ENCODE measurements at regions not wholly inside any gene's neighbourhood (a gene's known extent, or its start where the extent isn't known, plus 50 kb on each side); places are given as distances from the start of the nearest gene placed in this dataset.
A peak's percentile ranks its signal among the peaks of the same experiment; 100 is the strongest.

DNA sequence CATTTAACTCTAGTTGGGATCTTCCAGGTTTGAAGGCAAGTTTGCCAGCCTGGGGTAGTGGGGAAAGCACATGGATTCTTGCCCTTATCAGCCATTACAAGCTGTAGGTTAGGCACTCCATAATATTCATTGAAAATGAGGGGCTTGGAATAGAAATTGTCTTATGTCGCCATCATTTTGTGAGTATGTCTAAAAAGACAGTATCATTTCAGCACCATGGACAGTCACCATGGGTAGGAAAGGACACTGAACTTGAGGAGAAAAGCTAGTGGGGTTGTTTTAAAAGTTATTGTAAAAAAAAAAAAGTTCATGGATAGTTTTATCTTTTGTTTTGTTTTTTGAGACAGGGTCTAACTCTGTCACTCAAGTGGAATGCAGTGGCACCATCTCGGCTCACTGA is 356.1 kb downstream of the HNRNPD start:
- Histone ChIP-seq H3K27ac (ENCODE audit: low read depth in 1 of 2, low read length in 1 of 2) (no peak overlapping the region), H3K9ac (ENCODE audit: insufficient read depth in 1 of 2, low read length in 2 of 2) (no peak overlapping the region), H3K36me3 (ENCODE audit: control insufficient read depth in 4 of 4, insufficient read depth in 4 of 4, low read length in 4 of 4) (no peaks in the 10 kb centered on the region), H3K4me1 (ENCODE audit: control insufficient read depth in 5 of 5, insufficient read depth in 5 of 5, low read length in 5 of 5) (no peaks in the 10 kb centered on the region), H3K4me3 (no peak overlapping the region), H3K9me3 (ENCODE audit: control insufficient read depth in 4 of 4, insufficient read depth in 3 of 4, low read length in 3 of 4) (peaks cover 0 to 2% (median 0%) of the 10 kb centered on the region in 4 donors), H3K27me3 (ENCODE audit: control insufficient read depth in 3 of 3, insufficient read depth in 3 of 3, low read length in 2 of 3) (no peaks in the 10 kb centered on the region)
- ATAC-seq (ENCODE audit: insufficient read depth, low FRiP score) = no peak
- 74 to 76% methylated on average over 2 of the region's 2 CpGs for WGBS, 2 donors
- TF ChIP-seq, protein P1, sequence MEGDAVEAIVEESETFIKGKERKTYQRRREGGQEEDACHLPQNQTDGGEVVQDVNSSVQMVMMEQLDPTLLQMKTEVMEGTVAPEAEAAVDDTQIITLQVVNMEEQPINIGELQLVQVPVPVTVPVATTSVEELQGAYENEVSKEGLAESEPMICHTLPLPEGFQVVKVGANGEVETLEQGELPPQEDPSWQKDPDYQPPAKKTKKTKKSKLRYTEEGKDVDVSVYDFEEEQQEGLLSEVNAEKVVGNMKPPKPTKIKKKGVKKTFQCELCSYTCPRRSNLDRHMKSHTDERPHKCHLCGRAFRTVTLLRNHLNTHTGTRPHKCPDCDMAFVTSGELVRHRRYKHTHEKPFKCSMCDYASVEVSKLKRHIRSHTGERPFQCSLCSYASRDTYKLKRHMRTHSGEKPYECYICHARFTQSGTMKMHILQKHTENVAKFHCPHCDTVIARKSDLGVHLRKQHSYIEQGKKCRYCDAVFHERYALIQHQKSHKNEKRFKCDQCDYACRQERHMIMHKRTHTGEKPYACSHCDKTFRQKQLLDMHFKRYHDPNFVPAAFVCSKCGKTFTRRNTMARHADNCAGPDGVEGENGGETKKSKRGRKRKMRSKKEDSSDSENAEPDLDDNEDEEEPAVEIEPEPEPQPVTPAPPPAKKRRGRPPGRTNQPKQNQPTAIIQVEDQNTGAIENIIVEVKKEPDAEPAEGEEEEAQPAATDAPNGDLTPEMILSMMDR (IDR thresholded peaks at IDR 0.05; ENCODE audit: control extremely low read depth, extremely low read depth) = no peak
- peak; percentile 14 to 84 (median 71) for DNase-seq

- Histone ChIP-seq H3K4me1 (ENCODE audit: control insufficient read depth in 5 of 5, insufficient read depth in 5 of 5, low read length in 5 of 5) (peaks cover 0 to 6% (median 0%) of the 10 kb centered on the region in 5 donors), H3K27me3 (ENCODE audit: control insufficient read depth in 3 of 3, insufficient read depth in 3 of 3, low read length in 2 of 3) (no peaks in the 10 kb centered on the region), H3K4me3 (no peak overlapping the region), H3K27ac (ENCODE audit: low read depth in 1 of 2, low read length in 1 of 2) (no peak overlapping the region), H3K9me3 (ENCODE audit: control insufficient read depth in 4 of 4, insufficient read depth in 3 of 4, low read length in 3 of 4) (peaks cover 0 to 5% (median 0%) of the 10 kb centered on the region in 4 donors), H3K9ac (ENCODE audit: insufficient read depth in 1 of 2, low read length in 2 of 2) (no peak overlapping the region), H3K36me3 (ENCODE audit: control insufficient read depth in 4 of 4, insufficient read depth in 4 of 4, low read length in 4 of 4) (no peaks in the 10 kb centered on the region)
- 51 to 66% methylated on average over 1 of the region's 1 CpG for WGBS, 2 donors
- DNase-seq (peak in 2 of 3 donors; percentile 46 to 60), ATAC-seq (ENCODE audit: insufficient read depth, low FRiP score) (no peak)
- TF ChIP-seq, protein P1 (IDR thresholded peaks at IDR 0.05; ENCODE audit: control extremely low read depth, extremely low read depth) = no peak
Observed at GRCh38 chr4:82005158-82005557, 368.6 kb downstream of the HNRNPD start.

DNA sequence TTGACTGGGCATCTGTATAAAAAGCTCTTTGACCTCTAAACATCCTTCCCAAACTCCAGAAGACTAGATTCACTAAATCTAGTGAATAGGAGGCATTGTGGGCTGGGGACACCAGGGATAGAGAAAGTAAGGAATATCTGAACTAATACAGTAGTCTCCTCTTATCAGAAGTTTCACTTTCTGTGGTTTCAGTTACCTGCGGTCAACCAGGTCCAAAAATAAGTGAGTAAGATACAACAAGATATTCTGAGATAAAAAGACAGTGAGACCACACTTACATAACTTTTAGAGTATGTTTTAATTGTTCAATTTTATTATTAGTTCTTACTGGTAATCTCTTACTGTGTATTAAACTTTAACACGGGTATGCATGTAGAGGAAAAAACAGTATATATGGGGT is 376.5 kb downstream of the HNRNPD start:
- TF ChIP-seq, protein P1 (IDR thresholded peaks at IDR 0.05; ENCODE audit: control extremely low read depth, extremely low read depth) = no peak
- WGBS, 2 donors = 87 to 88% methylated on average over 2 of the region's 2 CpGs
- ATAC-seq (ENCODE audit: insufficient read depth, low FRiP score) (no peak), DNase-seq (no peak)
- no peak overlapping the region for H3K27ac ChIP-seq (ENCODE audit: low read depth in 1 of 2, low read length in 1 of 2)
- H3K4me3 ChIP-seq = no peak overlapping the region
- H3K36me3 ChIP-seq (ENCODE audit: control insufficient read depth in 4 of 4, insufficient read depth in 4 of 4, low read length in 4 of 4) = no peaks in the 10 kb centered on the region
- H3K4me1 ChIP-seq (ENCODE audit: control insufficient read depth in 5 of 5, insufficient read depth in 5 of 5, low read length in 5 of 5) = no peaks in the 10 kb centered on the region
- no peaks in the 10 kb centered on the region for H3K27me3 ChIP-seq (ENCODE audit: control insufficient read depth in 3 of 3, insufficient read depth in 3 of 3, low read length in 2 of 3)
- no peak overlapping the region for H3K9ac ChIP-seq (ENCODE audit: insufficient read depth in 1 of 2, low read length in 2 of 2)
- peaks cover 0 to 2% (median 0%) of the 10 kb centered on the region in 4 donors for H3K9me3 ChIP-seq (ENCODE audit: control insufficient read depth in 4 of 4, insufficient read depth in 3 of 4, low read length in 3 of 4)

GRCh38 chr4:81990898-81991297 is 382.9 kb downstream of the HNRNPD start:
- WGBS, 2 donors = 60 to 73% methylated on average over 1 of the region's 1 CpG
- Histone ChIP-seq H3K4me3 (no peak overlapping the region), H3K27me3 (ENCODE audit: control insufficient read depth in 3 of 3, insufficient read depth in 3 of 3, low read length in 2 of 3) (no peaks in the 10 kb centered on the region), H3K4me1 (ENCODE audit: control insufficient read depth in 5 of 5, insufficient read depth in 5 of 5, low read length in 5 of 5) (no peaks in the 10 kb centered on the region), H3K36me3 (ENCODE audit: control insufficient read depth in 4 of 4, insufficient read depth in 4 of 4, low read length in 4 of 4) (no peaks in the 10 kb centered on the region), H3K27ac (ENCODE audit: low read depth in 1 of 2, low read length in 1 of 2) (no peak overlapping the region), H3K9me3 (ENCODE audit: control insufficient read depth in 4 of 4, insufficient read depth in 3 of 4, low read length in 3 of 4) (no peaks in the 10 kb centered on the region), H3K9ac (ENCODE audit: insufficient read depth in 1 of 2, low read length in 2 of 2) (no peak overlapping the region)
- no peak for ATAC-seq (ENCODE audit: insufficient read depth, low FRiP score)
- TF ChIP-seq, protein P1 (IDR thresholded peaks at IDR 0.05; ENCODE audit: control extremely low read depth, extremely low read depth) = no peak
- peak in 1 of 3 donors; percentile 1 for DNase-seq
